ENCODE measurements at regions not wholly inside any gene's neighbourhood (a gene's known extent, or its start where the extent isn't known, plus 50 kb on each side); places are given as distances from the start of the nearest gene placed in this dataset.
"Not testable (repeated sequence)": the region's sequence is repeated elsewhere in the genome, so short reads cannot be mapped to it uniquely, and the experiment has no call there.

DNA sequence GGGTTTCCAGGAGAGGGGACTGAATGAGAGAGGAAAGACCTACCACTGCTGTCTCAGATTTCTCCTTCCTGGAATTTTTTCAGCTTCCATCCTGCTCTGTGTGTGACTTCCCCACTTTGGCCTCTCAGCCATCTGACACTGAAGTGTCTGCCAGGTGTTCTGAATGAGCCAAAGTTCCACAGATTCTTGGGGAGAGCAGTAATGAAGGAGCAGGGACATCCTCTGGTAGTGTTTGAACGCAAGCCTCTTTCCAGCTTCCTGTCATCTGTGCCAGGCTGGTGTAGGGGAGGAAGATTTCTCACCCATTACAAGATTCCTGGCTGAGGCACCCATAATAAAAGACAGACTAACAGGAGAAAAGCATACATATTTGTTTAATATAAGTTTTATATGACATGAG is 141.7 kb upstream of the NRXN3 start:
- ATAC-seq (replicated peaks) (no peak), DNase-seq (no peak)
- no peak overlapping the region for H3K27ac Mint-ChIP-seq
- H3K9me3 Mint-ChIP-seq = no peaks in the 10 kb centered on the region
- no peaks in the 10 kb centered on the region for H3K4me1 Mint-ChIP-seq
- H3K4me3 Mint-ChIP-seq = no peak overlapping the region
- H3K27me3 Mint-ChIP-seq = peaks cover 15 to 31% of the 10 kb centered on the region in 2 donors
- H3K36me3 Mint-ChIP-seq = no peaks in the 10 kb centered on the region

DNA sequence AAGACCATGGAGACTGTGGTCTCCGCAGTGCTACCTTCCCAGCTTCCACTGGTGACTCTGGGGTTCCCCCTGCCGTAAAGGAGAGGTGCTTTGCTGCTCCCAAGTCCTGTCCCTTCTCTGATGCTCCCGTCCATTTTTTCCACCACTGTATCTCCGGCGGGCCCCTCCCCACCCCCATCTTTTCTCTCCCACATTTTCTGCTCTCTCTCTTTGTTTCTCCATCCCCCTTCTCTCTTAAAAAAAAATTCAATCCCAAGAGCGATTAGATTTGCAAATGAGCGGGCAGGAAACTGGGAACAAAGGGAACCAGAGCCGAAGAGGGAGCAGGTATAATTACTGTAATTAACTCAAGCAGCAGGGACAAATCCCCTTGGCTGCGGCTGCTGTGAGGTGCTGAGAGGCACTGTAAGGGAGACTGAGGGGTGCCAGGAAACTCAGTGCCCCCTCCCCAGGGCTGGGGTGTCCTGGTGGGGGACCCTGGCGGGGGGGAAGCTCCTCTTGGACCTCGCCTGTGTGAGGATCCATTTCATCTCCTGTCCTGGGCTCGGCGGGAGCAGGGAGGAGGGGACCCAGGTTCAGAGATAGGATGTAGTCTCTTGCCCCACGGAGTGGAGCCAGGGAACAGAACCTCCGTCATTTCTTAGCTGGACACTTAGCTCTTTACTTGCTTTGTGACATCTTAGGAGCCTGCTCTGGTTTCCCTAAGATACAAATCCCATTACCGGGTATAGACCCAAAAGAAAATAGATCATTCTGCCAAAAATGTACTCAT is 140.4 kb upstream of the NRXN3 start:
- no peak for ATAC-seq (replicated peaks)
- Mint-ChIP-seq H3K9me3 (no peaks in the 10 kb centered on the region), H3K4me3 (no peak overlapping the region), H3K27ac (no peak overlapping the region), H3K27me3 (peaks cover 15 to 36% of the 10 kb centered on the region in 2 donors), H3K36me3 (no peaks in the 10 kb centered on the region), H3K4me1 (no peaks in the 10 kb centered on the region)
- no peak for DNase-seq

DNA sequence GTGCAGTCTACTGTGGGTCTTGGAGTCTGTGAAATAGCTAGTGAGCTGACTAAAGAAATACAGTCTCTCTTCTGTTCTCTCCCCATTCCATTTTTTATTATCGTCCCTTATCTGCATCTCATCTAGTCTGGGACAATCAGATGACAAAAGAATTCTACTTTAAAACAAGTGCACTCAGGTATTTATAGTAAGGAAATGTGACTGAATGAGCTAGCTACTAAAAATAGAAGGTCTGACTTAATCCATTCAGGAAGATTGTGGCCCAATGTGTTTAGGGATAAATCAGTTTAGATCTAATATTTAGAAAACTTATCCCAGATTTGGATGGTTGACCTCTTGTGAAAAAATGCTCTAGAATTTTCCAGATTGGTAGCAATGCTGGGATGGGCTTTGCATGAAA is 126.8 kb upstream of the NRXN3 start:
- peaks cover 0 to 4% of the 10 kb centered on the region in 2 donors for H3K9me3 Mint-ChIP-seq
- DNase-seq = no peak
- H3K27me3 Mint-ChIP-seq = peaks cover 26 to 29% of the 10 kb centered on the region in 2 donors
- H3K36me3 Mint-ChIP-seq = no peaks in the 10 kb centered on the region
- H3K27ac Mint-ChIP-seq = no peak overlapping the region
- no peaks in the 10 kb centered on the region for H3K4me1 Mint-ChIP-seq
- ATAC-seq (replicated peaks) = no peak
- no peak overlapping the region for H3K4me3 Mint-ChIP-seq

DNA sequence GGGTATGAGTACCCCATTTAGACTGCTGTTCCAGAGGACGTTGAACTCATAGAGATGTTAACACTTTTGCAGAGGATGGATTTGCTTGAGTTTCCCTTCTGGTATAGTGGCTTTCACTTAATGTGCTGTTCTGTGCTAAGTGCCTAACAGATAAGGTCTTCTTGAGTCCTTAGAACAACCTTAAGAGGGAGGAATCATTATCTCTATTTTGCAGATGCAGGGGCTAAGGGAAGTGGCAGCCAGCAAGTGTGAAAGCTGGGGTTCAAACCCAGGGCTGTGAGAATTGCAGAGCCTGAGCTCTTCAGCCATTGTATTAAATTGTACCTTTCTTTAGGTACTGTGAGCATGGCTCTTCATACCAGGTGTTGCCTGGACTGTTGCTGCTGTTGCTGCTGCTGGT is 122.1 kb upstream of the NRXN3 start:
- H3K27ac Mint-ChIP-seq = no peak overlapping the region
- ATAC-seq (replicated peaks) = no peak
- peaks cover 9% of the 10 kb centered on the region in 2 donors for H3K9me3 Mint-ChIP-seq
- DNase-seq = no peak
- no peak overlapping the region for H3K4me3 Mint-ChIP-seq
- H3K36me3 Mint-ChIP-seq = no peaks in the 10 kb centered on the region
- H3K4me1 Mint-ChIP-seq = no peaks in the 10 kb centered on the region
- H3K27me3 Mint-ChIP-seq = peaks cover 2 to 13% of the 10 kb centered on the region in 2 donors

DNA sequence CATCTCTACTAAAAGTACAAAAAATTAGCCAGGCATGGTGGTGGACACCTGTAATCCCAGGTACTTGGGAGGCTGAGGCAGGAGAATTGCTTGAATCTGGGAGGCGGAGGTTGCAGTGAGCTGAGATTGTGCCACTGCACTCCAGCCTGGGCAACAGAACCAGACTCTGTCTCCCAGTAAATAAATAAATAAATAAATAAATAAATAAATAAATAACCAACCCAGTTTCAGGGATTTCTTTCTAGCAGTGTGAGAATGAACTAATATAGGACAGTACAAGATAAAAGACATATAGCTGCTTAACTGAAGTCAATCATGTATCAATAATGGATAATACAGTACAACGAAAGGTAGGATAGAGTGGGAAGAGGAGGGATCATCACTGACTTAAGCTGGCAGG is 113.3 kb upstream of the NRXN3 start:
- not testable (repeated sequence) for H3K4me1 Mint-ChIP-seq; DNase-seq; H3K27ac Mint-ChIP-seq; H3K27me3 Mint-ChIP-seq; H3K4me3 Mint-ChIP-seq; ATAC-seq (replicated peaks); H3K36me3 Mint-ChIP-seq; H3K9me3 Mint-ChIP-seq

DNA sequence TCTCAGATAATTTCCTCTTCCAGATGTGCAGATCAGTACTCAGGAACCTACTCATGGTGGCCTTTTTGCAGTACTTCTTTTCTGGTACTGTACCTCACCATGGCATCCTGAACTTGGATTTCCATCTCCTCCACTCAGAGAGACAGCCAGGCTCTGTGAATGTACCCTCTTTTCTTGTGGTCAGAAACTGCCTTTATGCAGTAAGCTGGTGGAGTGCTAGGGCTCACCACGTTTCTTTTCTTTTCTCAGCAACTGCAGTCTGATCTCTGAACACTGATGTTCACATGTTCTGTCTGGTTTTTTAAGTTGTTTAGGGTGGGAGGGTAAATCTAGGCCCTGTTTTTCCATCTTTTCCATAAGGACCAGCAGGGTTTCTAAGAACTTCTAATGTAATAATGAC is 99.8 kb upstream of the NRXN3 start:
- H3K27me3 Mint-ChIP-seq = peaks cover 3 to 7% of the 10 kb centered on the region in 2 donors
- no peaks in the 10 kb centered on the region for H3K36me3 Mint-ChIP-seq
- H3K4me1 Mint-ChIP-seq = no peaks in the 10 kb centered on the region
- ATAC-seq (replicated peaks) = no peak
- H3K4me3 Mint-ChIP-seq = no peak overlapping the region
- no peak overlapping the region for H3K27ac Mint-ChIP-seq
- no peak for DNase-seq
- no peaks in the 10 kb centered on the region for H3K9me3 Mint-ChIP-seq

DNA sequence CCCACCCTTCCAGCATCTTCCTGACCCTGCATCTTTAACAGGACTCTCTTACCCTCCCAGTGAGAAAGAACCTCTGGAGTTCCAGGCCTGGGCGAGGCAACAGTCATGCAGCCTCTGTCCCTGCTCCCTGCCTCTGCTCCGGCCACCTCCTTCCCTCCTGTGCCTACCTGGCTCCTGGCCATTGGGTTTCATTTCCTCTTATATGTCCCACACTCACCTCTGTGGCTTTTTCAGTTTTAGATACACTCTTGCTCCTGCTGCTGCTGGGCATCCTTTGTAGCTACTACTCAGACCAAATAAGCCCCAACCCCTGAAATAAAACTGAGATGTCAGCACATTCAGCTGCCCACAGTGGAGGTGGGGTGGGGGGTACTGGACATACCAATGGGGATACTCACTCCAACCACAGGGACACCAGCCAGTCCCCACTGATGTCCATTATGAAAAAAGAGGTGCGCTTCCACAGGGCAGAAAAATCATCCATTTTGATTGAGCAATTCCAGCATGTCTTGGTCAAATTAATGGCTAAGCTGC is 99.1 kb upstream of the NRXN3 start:
- Mint-ChIP-seq H3K4me3 (no peak overlapping the region), H3K36me3 (no peaks in the 10 kb centered on the region), H3K4me1 (no peaks in the 10 kb centered on the region), H3K9me3 (no peaks in the 10 kb centered on the region), H3K27ac (no peak overlapping the region), H3K27me3 (peaks cover 3 to 7% of the 10 kb centered on the region in 2 donors)
- DNase-seq = no peak
- no peak for ATAC-seq (replicated peaks)

DNA sequence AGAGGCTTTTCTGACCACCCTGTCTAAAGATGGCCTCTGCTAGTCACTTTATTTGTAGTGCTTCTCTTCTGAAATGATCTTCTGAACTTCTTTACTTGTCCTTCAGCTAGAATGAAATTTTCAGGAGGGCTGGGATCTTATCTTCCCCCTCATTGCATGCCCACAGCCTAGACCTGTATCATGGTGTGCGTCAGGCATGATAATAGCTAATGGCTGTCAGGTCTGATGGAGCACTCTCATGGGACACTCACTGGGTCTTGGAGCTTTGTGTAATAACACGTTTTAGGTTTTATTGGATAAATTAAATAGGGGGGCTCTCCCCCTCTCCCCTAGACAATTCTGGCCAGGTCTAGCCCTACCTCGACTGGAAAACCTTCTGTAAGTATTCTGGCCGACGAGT is 97.1 kb upstream of the NRXN3 start:
- DNase-seq (no peak), ATAC-seq (replicated peaks) (no peak)
- H3K4me3 Mint-ChIP-seq = no peak overlapping the region
- no peaks in the 10 kb centered on the region for H3K9me3 Mint-ChIP-seq
- peaks cover 3 to 7% of the 10 kb centered on the region in 2 donors for H3K27me3 Mint-ChIP-seq
- no peaks in the 10 kb centered on the region for H3K36me3 Mint-ChIP-seq
- no peaks in the 10 kb centered on the region for H3K4me1 Mint-ChIP-seq
- no peak overlapping the region for H3K27ac Mint-ChIP-seq

DNA sequence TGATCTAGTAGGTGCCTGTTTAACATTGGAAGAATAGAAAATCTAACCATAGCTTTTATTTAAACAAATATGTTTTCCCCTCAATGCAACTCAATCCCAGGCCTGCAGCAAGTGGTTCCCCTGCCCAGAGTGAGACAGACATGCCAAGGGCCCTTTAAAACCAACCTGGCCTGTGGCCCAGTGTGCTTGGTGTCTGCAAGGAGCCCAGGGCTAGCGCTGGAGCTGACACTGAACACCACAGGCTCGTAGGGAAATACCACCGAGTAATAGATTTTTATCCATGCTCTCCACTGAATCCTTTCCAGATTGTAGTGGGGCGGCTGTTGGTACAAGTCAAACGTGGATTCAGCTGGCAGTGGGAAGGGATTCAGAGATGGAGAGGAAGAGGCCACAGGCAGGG is 95.6 kb upstream of the NRXN3 start:
- Mint-ChIP-seq H3K36me3 (no peaks in the 10 kb centered on the region), H3K4me3 (no peak overlapping the region), H3K27ac (no peak overlapping the region), H3K27me3 (peaks cover 3% of the 10 kb centered on the region in 2 donors), H3K4me1 (no peaks in the 10 kb centered on the region), H3K9me3 (peaks cover 0 to 2% of the 10 kb centered on the region in 2 donors)
- no peak for DNase-seq
- no peak for ATAC-seq (replicated peaks)

DNA sequence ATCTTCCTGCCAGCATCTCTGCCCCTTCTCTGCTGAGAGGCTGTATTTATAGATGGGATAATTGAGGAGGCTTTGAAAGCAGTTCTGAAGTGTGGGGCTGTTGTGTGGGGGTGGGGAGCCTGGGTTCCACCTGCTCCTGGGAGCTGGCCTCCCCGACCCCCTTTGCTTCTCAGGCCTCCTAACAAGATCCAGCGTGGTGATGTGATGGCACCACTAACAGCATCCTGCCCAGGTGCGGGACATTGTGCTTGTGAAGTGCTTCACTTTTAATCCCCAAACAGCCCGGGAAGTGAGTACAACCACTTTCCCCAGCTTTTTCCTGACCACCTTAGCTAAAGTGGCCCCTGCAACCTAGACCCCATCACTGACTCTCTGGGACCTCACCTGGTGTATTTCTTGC is 95.1 kb upstream of the NRXN3 start:
- no peak overlapping the region for H3K4me3 Mint-ChIP-seq
- ATAC-seq (replicated peaks) = no peak

DNA sequence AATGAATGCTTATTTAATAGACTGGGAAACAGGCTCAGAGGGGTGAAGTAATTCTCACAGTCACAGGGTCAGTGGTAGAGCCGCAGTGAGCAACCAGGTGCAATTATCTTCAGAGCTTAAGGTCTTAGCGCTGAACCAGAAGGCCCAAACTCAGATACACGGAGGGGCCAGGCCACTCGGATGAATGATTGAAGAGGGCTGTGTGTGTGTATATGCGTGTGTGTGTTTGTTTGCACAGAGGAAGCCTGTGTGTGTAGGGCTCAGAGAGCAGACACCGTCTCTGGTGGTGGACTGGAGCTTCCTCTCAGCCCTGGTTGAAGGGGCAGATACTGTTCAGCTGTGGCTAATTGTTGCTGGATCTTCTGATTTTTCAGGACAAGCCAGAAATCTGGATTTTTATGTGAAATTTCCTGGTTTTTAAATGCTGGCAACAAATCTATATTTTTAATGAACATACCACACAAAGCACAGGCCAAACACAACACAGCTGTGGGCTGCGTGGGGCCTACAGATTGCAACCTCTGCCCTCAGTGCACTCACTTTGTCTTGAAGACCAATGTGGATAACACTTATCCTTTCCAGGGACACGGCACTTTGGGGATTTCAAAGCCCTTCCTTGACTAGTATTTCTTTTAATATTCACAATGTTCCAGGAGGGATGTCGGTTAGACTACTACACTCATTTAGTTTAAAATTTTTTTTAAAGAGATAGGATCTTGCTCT is 94.5 kb upstream of the NRXN3 start:
- peaks cover 0 to 2% of the 10 kb centered on the region in 2 donors for H3K9me3 Mint-ChIP-seq
- no peak for ATAC-seq (replicated peaks)
- no peak overlapping the region for H3K4me3 Mint-ChIP-seq
- H3K36me3 Mint-ChIP-seq = no peaks in the 10 kb centered on the region
- no peaks in the 10 kb centered on the region for H3K27me3 Mint-ChIP-seq
- no peak for DNase-seq
- H3K4me1 Mint-ChIP-seq = no peaks in the 10 kb centered on the region
- no peak overlapping the region for H3K27ac Mint-ChIP-seq

More for the DNA sequence above, 95.1 kb upstream of the NRXN3 start:
- Mint-ChIP-seq H3K36me3 (no peaks in the 10 kb centered on the region), H3K27me3 (peaks cover 0 to 3% of the 10 kb centered on the region in 2 donors), H3K27ac (no peak overlapping the region), H3K4me1 (no peaks in the 10 kb centered on the region), H3K9me3 (peaks cover 0 to 2% of the 10 kb centered on the region in 2 donors)
- DNase-seq = no peak

DNA sequence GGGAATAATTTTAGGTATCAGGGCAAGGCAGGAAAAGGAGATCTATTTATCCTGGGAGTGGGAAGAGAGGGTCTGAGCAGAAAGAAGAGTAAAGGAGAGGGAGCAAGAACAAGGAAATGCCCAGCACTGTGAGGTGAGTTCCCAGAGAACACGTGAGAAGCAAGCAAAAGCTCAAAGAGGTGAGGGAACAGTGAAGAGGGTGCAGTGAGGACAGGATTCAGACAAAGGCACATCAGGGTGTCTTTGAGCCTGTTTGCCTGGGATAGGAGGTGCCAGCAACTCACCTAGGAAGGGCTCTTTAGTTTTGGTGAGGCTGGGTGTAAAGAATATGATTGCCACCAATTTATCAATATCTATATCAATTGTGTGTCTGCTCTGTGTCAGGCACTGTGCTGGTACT is 88.9 kb upstream of the NRXN3 start:
- no peaks in the 10 kb centered on the region for H3K4me1 Mint-ChIP-seq

DNA sequence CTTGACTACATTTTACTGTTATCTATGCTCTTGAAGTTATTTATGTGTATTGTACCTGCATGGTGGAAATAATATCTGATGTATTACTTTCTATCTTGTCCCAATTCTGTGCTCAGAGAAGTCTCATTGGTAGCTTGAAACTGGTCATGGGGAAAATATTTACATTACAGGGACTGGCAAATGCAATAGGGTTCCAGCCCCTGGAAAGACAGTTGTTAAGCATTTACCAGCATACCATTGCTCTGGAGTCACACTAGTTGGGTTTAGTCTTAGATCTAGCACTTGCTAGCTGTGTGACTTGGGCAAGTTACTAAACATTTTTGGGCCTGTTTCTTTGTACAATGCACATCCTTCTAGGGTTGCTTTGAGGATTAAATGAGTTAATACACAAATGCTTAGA is 86.3 kb upstream of the NRXN3 start:
- H3K27ac Mint-ChIP-seq = no peak overlapping the region
- ATAC-seq (replicated peaks) (no peak), DNase-seq (no peak)
- H3K4me1 Mint-ChIP-seq = no peaks in the 10 kb centered on the region
- no peak overlapping the region for H3K4me3 Mint-ChIP-seq
- H3K27me3 Mint-ChIP-seq = peaks cover 0 to 8% of the 10 kb centered on the region in 2 donors
- H3K36me3 Mint-ChIP-seq = no peaks in the 10 kb centered on the region
- no peaks in the 10 kb centered on the region for H3K9me3 Mint-ChIP-seq

More for the DNA sequence above, 88.9 kb upstream of the NRXN3 start:
- no peak overlapping the region for H3K4me3 Mint-ChIP-seq
- H3K27me3 Mint-ChIP-seq = peaks cover 0 to 8% of the 10 kb centered on the region in 2 donors
- peaks cover 0 to 2% of the 10 kb centered on the region in 2 donors for H3K9me3 Mint-ChIP-seq
- no peak overlapping the region for H3K27ac Mint-ChIP-seq
- DNase-seq (no peak), ATAC-seq (replicated peaks) (no peak)
- H3K36me3 Mint-ChIP-seq = no peaks in the 10 kb centered on the region

DNA sequence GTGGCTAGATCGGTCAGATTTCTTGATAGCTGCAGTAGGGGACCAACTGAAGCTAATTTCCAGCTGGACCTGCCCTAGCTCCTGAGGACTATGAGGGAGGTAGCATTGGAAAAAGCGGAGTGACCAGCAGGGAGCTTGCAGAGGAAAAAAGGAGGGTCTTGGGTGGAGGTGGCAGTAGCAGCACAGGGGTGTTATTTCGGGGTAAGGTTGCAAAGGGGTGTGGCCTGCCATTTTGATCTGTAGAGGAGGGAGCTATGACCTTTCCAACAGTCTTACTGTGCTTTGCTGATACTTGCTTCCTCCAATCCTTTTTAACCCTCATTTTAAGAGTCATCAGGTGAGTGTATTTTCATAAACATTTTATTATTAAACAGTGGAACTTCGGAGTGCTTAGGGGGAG is 83.8 kb upstream of the NRXN3 start:
- ATAC-seq (replicated peaks) (no peak), DNase-seq (no peak)
- Mint-ChIP-seq H3K4me1 (no peaks in the 10 kb centered on the region), H3K36me3 (no peaks in the 10 kb centered on the region), H3K27ac (no peak overlapping the region), H3K27me3 (peaks cover 0 to 4% of the 10 kb centered on the region in 2 donors), H3K4me3 (no peak overlapping the region), H3K9me3 (no peaks in the 10 kb centered on the region)

DNA sequence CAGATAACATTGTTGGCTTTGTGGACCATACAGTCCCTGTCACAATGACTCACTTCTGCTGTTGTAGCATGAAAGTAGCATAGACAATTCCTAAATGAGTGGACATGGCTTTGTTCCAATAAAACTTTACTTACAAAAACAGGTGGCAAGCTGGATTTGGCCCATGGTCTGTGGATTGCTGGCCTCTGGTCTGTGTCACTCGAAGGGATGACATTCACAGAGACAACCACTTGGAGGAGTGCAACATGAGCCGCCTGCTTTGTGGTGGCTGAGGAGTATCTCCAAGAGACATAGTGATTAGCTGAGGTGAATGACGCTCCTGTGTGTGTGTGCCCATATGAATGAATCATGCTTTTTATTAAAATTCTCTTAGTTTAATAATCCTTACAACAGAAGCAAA is 81.3 kb upstream of the NRXN3 start:
- Mint-ChIP-seq H3K9me3 (no peaks in the 10 kb centered on the region), H3K4me1 (no peaks in the 10 kb centered on the region), H3K27ac (no peak overlapping the region), H3K36me3 (no peaks in the 10 kb centered on the region), H3K4me3 (no peak overlapping the region), H3K27me3 (peaks cover 0 to 5% of the 10 kb centered on the region in 2 donors)
- ATAC-seq (replicated peaks) = no peak
- DNase-seq = no peak

Data from stimulated activated naive B cell treated with anti-CD40 and anti-IgM and Interleukin-4, amounts not matched to agents 10 μg/mL and 1 μg/mL and 100 μg/mL, for 72 hours (primary cell).